Heart right ventricle (tissue), 16 donors: ENCODE measurements at regions not wholly inside any gene's neighbourhood (a gene's known extent, or its start where the extent isn't known, plus 50 kb on each side); places are given as distances from the start of the nearest gene placed in this dataset.

ENCODE experiments used
- ATAC-seq, 8 donors: fragments of 200-7000 bp; cut with Tn5 transposase; one replicate each; pipeline ENCODE4 v1.9.1; 2020; ENCODE audit warnings: mild to moderate bottlenecking in 8 of 8, moderate library complexity in 8 of 8, moderate number of reproducible peaks in 1 of 8
- DNase-seq, 2 donors: peaks; one replicate each; pipeline ENCODE4 v3.0.0-alpha.2; 2020
- H3K27ac ChIP-seq, 10 donors: fragments of 200-600 bp; sonication (generic) in 2 of 10; one replicate each; pipeline versions ENCODE4 v1.5.0 to v1.8.0; 2020 to 2022; ENCODE audit warnings: mild to moderate bottlenecking in 3 of 10
- H3K27me3 ChIP-seq, 7 donors: fragments of 200-600 bp; one replicate each; pipeline ENCODE4 v1.8.0; 2021 to 2022; ENCODE audit warnings: mild to moderate bottlenecking in 2 of 7
- H3K36me3 ChIP-seq, 9 donors: fragments of 200-600 bp; sonication (generic) in 1 of 9; one replicate each; pipeline versions ENCODE4 v1.5.0 to v1.8.0; 2020 to 2022; ENCODE audit warnings: mild to moderate bottlenecking in 2 of 9
- H3K4me1 ChIP-seq, 9 donors: fragments of 200-600 bp; sonication (generic) in 1 of 9; one replicate each; pipeline versions ENCODE4 v1.5.0 to v1.8.0; 2020 to 2022; ENCODE audit warnings: mild to moderate bottlenecking in 4 of 9
- H3K4me3 ChIP-seq, 10 donors: fragments of 200-600 bp; sonication (generic) in 2 of 10; one replicate each; pipeline versions ENCODE4 v1.5.0 to v1.8.0; 2020 to 2022; ENCODE audit warnings: mild to moderate bottlenecking in 7 of 10, moderate library complexity in 2 of 10
- H3K9me3 ChIP-seq, 11 donors: fragments of 200-600 bp in 10 of 11; sonication (generic) in 2 of 11; one replicate each; pipeline versions ENCODE4 v1.5.0 to v1.8.0; 2013 to 2022; ENCODE audit warnings: mild to moderate bottlenecking in 2 of 11, control low read depth in 1 of 11, moderate library complexity in 1 of 11
- CTCF ChIP-seq, 9 donors: fragments of 200-600 bp; sonication (generic) in 2 of 9; IDR thresholded peaks; one replicate each; pipeline versions ENCODE4 v1.5.0 to v1.8.0; 2021 to 2022; ENCODE audit warnings: antibody characterized with exemption in 9 of 9, mild to moderate bottlenecking in 5 of 9, moderate library complexity in 1 of 9
- WGBS, 2 donors: extraction: QIAGEN DNeasy Blood & Tissue Kit; methylation state at CpG; one replicate each; pipeline ENCODE4 v1.1.7; 2013; ENCODE audit warnings: inconsistent platforms in 1 of 2; 5-methylcytosine and 5-hydroxymethylcytosine counted together
- intact Hi-C, 10 donors: fragments of 100-400 bp; cut with DNase I; formaldehyde crosslinking; loops; one replicate each; pipeline versions ENCODE4 v1.11.1 to v1.14.2; 2022
- donor health status: Arrhythmogenic right ventricular cardiomyopathy.
- donor health status: ischemic (EF 13 %, LVEDD 7.1; RV severe dilation, severe dysfunction).
- donor health status: healthy with polysubstance abuse.
- donor health status: DM: no; HTN: yes; CAD: no.
- donor health status: DM: no; HTN: no; CAD: no.
- donor health status: ischemic (EF 25% LVEDD 6.9; RV normal size, moderate dysfunction).
- donor health status: ischemic (EF 25% LVEDD 5.7; RV mildly dilated, moderate dysfunction).
- donor health status: healthy.
- donor health status: DM: yes; HTN: yes; CAD: no.
- donor health status: Ischemic cardiomyopathy.
- donor health status: ischemic (EF 35%, LVEDD 5.7; RV mildly dilated, moderate dysfunction).
- donor health status: nonischemic (EF 11% LVEDD 7.7; RV severe dilation, severe dysfunction).
- donor health status: DM: yes; HTN: yes; CAD: no.
- donor health status: PGD.
- donor health status: ischemic (EF 29% LVEDD 5.4; RV normal size, mild dysfunction).
- donor health status: nonischemic (EF 23%, LVEDD 6.1; RV moderate dilation, normal function).

GRCh38 chr4:58413849-58414248 is 1303.7 kb upstream of the IGFBP7 start:
- no peaks in the 10 kb centered on the region for H3K27me3 ChIP-seq
- WGBS, 2 donors, result 46 to 77% methylated on average over 1 of the region's 1 CpG
- H3K9me3 ChIP-seq, result no peaks in the 10 kb centered on the region
- DNase-seq (no peak), ATAC-seq (no peak)
- H3K36me3 ChIP-seq, result no peaks in the 10 kb centered on the region
- H3K4me3 ChIP-seq, result no peak overlapping the region
- H3K4me1 ChIP-seq, result no peaks in the 10 kb centered on the region
- H3K27ac ChIP-seq, result no peak overlapping the region
- intact Hi-C loops, result no loop called here
- no peak for TF ChIP-seq CTCF (IDR thresholded peaks at IDR 0.05)

GRCh38 chr4:58411904-58412303 is 1301.7 kb upstream of the IGFBP7 start:
- WGBS, 2 donors, result 76 to 84% methylated on average over 2 of the region's 2 CpGs
- intact Hi-C loops, result no loop called here

GRCh38 chr4:58406762-58407161 is 1296.6 kb upstream of the IGFBP7 start:
- H3K9me3 ChIP-seq, result peaks cover 0 to 28% (median 0%) of the 10 kb centered on the region in 11 donors
- ATAC-seq (no peak), DNase-seq (no peak)
- TF ChIP-seq CTCF (IDR thresholded peaks at IDR 0.05), result no peak
- no peaks in the 10 kb centered on the region for H3K36me3 ChIP-seq
- H3K4me1 ChIP-seq, result no peaks in the 10 kb centered on the region
- no peak overlapping the region for H3K4me3 ChIP-seq
- no peak overlapping the region for H3K27ac ChIP-seq
- no peaks in the 10 kb centered on the region for H3K27me3 ChIP-seq
- intact Hi-C loops, result no loop called here
- 13 to 21% methylated on average over 2 of the region's 2 CpGs for WGBS, 2 donors

More at GRCh38 chr4:58411904-58412303, 1301.7 kb upstream of the IGFBP7 start:
- H3K27me3 ChIP-seq, result no peaks in the 10 kb centered on the region
- ATAC-seq, result no peak
- no peaks in the 10 kb centered on the region for H3K36me3 ChIP-seq
- H3K4me1 ChIP-seq, result no peaks in the 10 kb centered on the region
- no peak overlapping the region for H3K4me3 ChIP-seq
- no peak for TF ChIP-seq CTCF (IDR thresholded peaks at IDR 0.05)
- H3K9me3 ChIP-seq, result no peaks in the 10 kb centered on the region
- no peak for DNase-seq
- no peak overlapping the region for H3K27ac ChIP-seq

DNA sequence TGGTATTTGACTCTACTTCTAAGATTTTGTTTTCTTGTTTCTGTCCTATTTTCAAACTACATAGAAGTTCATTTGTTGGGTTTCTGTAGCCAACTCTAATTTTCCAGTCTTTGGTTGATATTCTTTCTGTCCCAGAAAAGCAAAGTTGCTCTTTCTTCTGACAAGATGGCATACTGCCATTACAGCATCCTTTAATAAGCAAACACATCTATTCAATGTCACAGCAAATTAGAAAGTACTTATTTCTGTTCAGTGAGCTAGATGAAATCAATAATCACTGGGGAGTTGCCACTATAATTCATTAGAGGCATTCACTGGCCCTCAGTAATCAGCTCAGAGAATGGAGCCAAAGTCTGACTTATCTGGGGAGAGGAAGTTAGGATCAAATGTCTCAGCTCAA is 1258.0 kb upstream of the IGFBP7 start:
- no peaks in the 10 kb centered on the region for H3K36me3 ChIP-seq
- no peaks in the 10 kb centered on the region for H3K27me3 ChIP-seq
- H3K4me3 ChIP-seq, result no peak overlapping the region
- intact Hi-C loops, result no loop called here
- ATAC-seq (no peak), DNase-seq (no peak)
- no peak for TF ChIP-seq CTCF (IDR thresholded peaks at IDR 0.05)
- no peaks in the 10 kb centered on the region for H3K4me1 ChIP-seq
- peaks cover 0 to 12% (median 0%) of the 10 kb centered on the region in 11 donors for H3K9me3 ChIP-seq
- no peak overlapping the region for H3K27ac ChIP-seq
